GM18907 (cell line): ENCODE measurements at regions not wholly inside any gene's neighbourhood (a gene's known extent, or its start where the extent isn't known, plus 50 kb on each side); places are given as distances from the start of the nearest gene placed in this dataset.
"Not testable (repeated sequence)": the region's sequence is repeated elsewhere in the genome, so short reads cannot be mapped to it uniquely, and the experiment has no call there.

Experiments
- ATAC-seq: cut with Tn5 transposase; IDR thresholded peaks from one replicate; pipeline ENCODE4 v1.9.1; 2021; ENCODE audit warnings: mild to moderate bottlenecking, moderate library complexity; ENCODE audit not compliant: unreplicated experiment

DNA sequence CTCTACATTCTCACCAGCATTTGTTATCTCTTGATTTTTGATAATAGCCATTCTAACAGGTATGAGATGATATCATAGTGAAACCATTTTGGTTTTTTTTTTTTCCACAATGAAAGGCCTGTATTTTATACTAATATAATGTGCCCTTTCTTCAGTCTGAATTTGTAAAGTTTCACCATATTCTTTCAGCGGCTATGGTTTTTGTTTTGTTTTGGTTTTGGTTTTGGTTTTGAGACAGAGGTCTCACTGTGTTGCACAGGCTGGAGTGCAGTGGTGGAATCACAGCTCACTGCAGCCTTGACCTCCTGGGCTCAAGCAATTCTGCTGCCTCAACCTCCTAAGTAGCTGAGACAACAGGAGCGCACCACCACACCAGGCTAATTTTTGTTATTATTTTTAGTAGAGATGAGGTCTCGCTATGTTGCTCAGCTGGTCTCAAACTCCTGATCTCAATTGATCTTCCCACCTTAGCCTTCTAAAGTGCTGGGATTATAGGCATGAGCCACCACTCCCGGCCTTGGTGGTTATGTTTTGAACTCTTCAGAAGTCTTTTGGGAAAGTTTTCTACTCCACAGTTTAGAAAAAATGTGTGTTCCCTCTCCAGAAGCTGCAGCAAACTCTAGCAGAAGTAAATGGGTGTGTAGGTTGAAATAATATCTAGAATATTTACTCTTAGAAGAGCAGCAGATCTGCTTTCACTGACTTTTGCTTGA lies 110.2 kb upstream of the UMPS start:
- peak; percentile 47 for ATAC-seq

- peak; percentile 60 for ATAC-seq
Observed at GRCh38 chr3:124620600-124621063, 109.6 kb upstream of the UMPS start.

DNA sequence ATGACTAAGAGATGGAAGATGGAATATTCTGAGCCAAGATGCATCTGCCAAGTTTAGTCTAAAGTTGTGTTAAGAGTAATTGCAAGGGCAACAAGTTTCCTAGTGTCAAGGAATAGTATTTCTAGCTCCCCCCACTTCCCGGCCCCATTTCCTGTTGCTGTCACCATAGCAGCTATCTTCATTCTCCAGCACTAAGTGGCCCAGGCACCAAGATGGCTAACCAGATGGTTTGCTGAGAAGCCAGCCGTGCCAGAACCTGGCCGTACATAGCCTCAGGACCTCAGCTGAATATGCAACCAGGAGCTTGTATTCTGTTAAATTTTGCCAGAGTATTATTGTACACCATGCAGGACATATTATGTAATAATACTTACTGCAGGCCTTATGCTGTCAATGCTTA lies 108.8 kb upstream of the UMPS start:
- ATAC-seq = no peak

DNA sequence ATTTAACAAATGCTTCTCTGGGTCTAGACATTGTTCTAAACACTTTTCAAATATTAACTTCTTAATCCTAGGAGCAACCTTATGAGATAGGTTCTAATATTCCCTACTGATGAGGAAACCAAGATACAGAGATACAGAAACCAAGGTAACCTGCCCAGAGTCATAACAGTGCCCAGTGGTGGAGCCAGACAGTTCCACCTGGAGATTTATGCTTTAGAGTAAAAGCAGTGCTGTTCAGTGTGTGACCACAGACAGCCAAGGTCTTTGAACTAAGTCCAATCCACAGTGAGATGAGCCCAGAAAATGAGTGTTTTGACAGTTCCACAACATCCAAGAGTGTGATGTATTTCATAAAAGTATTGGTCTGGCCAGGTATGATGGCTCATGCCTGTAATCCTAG lies 105.2 kb upstream of the UMPS start:
- no peak for ATAC-seq

DNA sequence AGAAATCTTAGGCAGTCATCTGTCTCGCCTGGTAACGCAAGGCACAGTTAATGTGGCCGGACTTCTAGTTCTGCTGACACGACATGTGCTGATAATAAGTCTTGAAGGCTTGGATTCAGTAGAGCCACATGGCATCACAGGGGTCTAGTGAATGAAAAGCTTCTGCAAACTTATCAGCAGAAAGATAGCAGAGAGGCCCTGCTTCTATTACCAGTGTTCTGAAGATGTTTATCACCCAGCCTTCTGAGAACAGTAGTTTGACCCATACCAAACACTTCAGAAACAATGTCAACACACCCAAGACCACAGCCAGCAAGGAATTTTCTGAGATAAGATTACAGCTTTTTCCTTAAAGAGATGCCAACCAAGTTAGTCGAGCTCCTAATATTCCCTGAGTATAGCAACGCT lies 102.7 kb upstream of the UMPS start:
- no peak for ATAC-seq

GRCh38 chr3:124628863-124629262 lies 101.4 kb upstream of the UMPS start:
- ATAC-seq = no peak

DNA sequence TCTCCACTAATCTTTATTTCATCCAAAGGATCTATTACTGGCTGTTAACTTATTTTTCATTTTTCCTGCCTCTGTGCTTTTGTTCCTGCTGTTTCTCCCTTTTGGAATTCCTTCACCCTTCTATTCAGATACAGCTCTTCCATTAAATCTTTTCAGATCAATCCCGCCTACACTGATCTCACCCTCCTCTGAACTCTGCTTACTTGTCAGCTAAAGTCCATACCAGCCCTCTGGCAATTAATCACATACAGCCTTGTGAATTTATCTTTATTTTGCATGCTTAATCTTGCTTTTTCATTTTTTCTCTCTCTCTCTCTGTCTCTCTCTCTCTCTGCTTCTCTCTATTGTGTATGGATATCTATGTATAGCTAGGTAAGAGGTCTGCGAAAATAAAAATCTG lies 100.8 kb upstream of the UMPS start:
- ATAC-seq = no peak

DNA sequence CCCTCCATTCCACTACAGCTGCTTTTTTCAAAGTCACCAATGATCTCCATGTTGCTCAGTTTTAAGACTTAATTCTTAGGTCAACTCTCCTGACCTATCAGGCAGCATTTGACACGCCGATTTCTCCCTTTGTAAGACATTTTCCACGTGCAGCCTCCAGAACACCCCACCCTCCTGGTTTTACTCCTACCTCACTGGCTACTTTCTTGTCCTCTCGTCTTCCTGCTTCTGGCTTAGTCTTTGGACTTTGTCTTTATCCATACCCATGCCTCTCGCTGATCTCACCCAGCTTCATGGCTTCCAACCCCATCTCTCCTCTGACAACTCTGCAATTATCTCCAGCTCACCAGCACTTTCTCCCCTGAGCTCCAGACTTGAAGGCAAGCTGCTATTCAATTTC lies 99.3 kb upstream of the UMPS start:
- ATAC-seq = no peak

GRCh38 chr3:124631727-124632126 lies 98.5 kb upstream of the UMPS start:
- ATAC-seq = no peak

DNA sequence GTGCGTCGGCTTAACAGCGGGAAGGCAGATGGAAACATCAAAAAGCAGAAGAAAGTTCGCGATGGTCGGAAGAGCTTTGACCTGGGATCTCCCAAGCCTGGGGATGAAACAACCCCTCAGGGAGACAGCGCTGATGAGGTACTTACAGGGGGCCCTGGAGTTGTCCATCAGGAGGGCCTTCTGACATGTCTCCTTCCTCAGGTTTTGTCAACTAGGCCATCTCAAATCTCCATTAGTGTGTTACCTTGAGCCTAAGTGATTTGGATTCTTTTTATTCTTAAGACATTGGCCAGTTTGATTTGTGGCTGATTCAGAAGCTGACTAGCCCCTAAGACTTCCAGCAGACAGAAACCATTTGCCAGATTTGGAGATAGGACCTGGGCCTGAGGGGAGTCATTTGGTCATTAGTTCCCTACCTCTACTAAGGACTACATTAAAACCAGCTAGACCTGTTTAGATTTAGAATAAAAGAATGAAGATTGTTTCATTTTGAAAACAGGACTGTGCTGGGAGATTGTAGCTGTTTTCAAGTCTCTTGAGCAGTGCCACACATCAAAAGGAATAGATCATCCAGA lies 97.6 kb upstream of the UMPS start:
- no peak for ATAC-seq

DNA sequence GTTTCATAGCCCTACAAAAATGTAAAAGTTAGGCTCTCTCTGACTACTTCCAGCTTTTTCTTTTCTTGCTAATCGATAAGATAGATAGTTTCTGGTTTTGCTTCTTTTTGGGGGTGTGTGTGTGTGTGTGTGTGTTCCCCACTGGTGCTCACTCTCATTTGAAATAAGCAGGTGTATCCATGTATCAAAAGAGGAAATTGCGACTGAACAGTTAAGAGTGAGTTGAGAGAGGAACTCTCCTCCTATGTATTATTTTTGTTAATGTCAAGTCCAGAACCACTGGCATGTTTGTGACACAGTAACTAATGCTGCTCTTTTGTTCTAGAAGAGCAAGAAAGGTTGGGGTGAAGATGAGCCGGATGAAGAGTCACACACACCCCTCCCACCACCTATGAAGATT lies 96.7 kb upstream of the UMPS start:
- ATAC-seq = no peak

DNA sequence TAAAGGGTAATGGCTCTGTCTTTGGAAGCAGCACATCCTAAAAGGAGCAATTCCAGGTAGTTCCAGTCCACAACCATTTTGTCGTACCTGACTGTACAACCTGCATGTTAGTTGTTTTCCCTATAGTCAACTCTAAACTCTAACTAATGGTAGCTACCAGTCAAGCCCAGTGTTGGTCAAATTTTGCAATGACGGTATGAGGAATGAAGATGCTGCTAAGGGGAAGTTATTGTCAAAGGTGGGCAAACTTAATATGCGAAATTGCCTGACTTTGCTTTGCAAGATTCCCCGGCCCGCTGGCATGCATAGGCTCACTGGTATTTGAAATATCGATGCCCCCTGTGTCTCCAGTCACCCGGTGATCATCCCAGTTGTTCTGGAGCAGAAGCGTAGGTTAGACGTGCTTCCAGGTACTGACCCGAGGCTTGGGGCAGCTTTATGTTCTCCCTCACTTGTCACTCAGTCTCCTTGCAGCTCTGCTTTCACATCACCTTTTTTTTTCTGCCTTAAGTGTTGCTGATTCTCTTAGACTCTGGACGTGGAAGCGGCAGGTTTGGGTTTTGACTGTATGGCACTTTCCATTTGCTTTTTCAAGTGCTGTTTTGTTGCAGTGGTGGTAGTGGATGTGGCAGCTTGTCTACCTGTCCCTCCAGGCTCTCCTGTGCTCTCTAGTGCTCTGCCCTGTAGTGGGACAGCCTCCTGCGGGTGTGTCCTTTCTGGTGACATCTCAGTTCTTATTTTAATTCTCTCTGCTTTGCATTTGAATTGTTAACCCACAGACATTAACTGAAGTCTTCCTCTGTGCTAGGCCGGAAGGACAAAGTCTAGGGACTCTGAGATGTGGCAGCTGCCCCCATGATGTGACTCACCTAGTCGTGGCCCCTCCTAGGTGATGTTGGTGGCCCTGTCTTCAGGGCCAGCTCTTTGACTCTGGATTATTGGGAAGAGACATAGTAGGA lies 95.8 kb upstream of the UMPS start:
- peak; percentile 46 for ATAC-seq

- no peak for ATAC-seq
Observed at GRCh38 chr3:124635169-124635539, 95.1 kb upstream of the UMPS start.

DNA sequence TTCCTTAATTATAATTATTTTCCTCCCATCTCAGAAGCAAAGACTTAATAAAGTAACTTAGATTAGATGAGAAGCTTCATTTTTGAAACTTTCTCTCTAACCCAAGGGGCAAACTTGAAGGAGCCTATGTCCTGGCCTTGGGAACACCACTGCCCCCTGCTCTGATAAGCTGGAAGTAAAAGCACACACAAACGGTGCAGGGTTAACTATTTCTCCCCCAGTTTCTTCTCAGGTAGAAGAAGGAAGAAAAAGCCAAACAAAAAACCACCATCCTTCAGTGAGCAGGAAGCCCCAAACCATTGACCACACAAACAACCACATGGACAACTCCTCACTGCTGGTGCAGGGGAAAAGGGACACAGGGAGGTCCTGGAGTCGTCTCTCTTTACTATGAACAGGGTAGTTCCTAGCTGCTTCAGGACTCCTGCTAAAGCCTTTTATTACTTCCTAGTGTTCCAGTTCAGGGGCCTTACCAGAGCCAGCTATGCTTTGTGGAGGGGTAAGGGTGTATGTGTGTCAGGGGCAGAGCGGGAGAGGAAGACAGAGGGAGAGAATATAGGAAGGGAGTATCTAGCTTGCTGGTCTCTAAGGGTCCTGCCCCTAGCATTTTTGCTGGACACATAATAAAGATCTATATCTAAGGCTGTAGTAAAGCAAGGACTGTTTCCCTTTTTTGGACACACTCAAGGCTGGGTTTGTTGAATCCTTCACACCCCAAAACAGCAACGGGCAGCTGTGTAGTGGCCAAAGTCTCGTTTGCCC lies 94.0 kb upstream of the UMPS start:
- ATAC-seq = no peak

DNA sequence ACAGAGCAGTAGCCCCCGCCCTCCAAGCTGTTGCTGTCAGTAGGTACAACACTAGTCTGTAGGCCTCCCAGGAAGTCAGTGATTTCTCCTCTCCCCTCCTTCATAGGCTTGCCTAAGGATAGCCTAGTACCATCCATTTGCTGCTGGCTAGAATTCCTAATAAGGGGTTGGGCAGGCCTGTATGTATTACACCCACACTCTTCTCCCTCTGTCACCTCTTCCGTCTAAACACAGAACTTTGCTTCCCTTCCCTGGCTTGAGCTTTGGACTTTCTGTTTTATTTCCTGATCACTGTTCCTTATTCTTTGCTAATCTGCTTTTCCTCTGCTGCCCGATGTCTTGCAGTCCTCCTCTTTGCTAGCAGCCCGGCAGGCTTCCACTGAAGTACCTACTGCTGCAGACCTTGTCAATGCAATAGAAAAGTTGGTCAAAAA lies 93.4 kb upstream of the UMPS start:
- no peak for ATAC-seq

GRCh38 chr3:124639406-124640237 lies 90.6 kb upstream of the UMPS start:
- peak; percentile 56 for ATAC-seq

- ATAC-seq = no peak
Observed at GRCh38 chr3:124640635-124641306, 89.5 kb upstream of the UMPS start.

DNA sequence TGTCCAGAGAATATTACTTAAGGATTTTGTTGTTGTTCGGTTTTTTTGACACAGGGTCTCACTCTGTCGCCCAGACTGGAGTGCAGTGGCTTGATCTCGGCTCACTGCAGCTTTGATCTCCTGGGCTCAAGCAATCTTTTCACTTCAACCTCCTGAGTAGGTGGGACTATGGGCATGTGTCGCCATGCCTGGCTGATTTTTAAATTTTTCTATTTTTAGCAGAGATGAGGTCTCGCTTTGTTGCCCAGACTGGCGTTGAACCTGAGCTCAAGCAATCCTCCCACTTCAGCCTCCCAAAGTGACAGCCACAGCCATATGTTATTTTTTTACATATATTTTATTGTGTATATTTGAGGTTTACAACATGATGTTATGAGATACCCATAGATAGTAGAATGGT lies 86.8 kb upstream of the UMPS start:
- ATAC-seq = no peak

DNA sequence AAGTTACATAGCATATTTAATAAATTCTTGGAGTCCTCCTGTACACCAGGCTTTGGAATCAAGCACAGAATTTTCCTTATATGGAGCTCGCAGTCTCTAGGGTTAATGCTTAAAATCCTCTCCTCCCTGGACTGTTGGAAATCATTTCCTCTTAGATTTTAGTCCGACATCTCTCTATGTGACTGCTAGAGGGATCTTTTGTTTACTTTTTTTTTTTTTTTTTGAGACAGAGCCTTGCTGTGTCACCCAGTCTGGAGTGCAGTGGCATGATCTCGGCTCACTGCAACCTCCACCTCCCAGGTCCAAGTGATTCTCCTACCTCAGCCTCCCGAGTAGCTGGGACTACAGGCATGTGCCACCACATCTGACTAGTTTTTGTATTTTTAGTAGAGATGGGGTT lies 84.1 kb upstream of the UMPS start:
- ATAC-seq = not testable (repeated sequence)

GRCh38 chr3:124648551-124648950 lies 81.7 kb upstream of the UMPS start:
- ATAC-seq = no peak
